GM12864 (cell line): ENCODE measurements at regions not wholly inside any gene's neighbourhood (a gene's known extent, or its start where the extent isn't known, plus 50 kb on each side); places are given as distances from the start of the nearest gene placed in this dataset.

Experiments
- DNase-seq: peaks from one replicate; pipeline ENCODE4 v3.0.0-alpha.2; 2011; ENCODE audit warnings: low read depth
- H3K4me3 ChIP-seq: 2 replicates; pipeline ENCODE4 v1.5.1; 2011; ENCODE audit warnings: mild to moderate bottlenecking, low read depth, low read length, control low read depth
- CTCF ChIP-seq: IDR thresholded peaks from 2 replicates; pipeline ENCODE4 v1.5.1; 2011; ENCODE audit warnings: low read depth, mild to moderate bottlenecking, moderate library complexity, low read length, control low read depth, inconsistent platforms; ENCODE audit errors: missing control alignments

GRCh38 chr13:107867701-107868661, 347.4 kb downstream of the LIG4 start:
- no peak overlapping the region for H3K4me3 ChIP-seq
- TF ChIP-seq CTCF: no peak
- DNase-seq: no peak

GRCh38 chr13:107866941-107867623, 348.3 kb downstream of the LIG4 start:
- TF ChIP-seq CTCF: no peak
- DNase-seq: no peak
- no peak overlapping the region for H3K4me3 ChIP-seq

- no peak for TF ChIP-seq CTCF
- H3K4me3 ChIP-seq: no peak overlapping the region
- no peak for DNase-seq
Measured at GRCh38 chr13:107866032-107866940, 349.1 kb downstream of the LIG4 start.

GRCh38 chr13:107865643-107866031, 349.7 kb downstream of the LIG4 start:
- TF ChIP-seq CTCF: no peak
- H3K4me3 ChIP-seq: no peak overlapping the region
- DNase-seq: no peak

GRCh38 chr13:107865318-107865575, 350.1 kb downstream of the LIG4 start:
- no peak for TF ChIP-seq CTCF
- no peak for DNase-seq

GRCh38 chr13:107864543-107865317, 350.6 kb downstream of the LIG4 start:
- DNase-seq: no peak

More at GRCh38 chr13:107865318-107865575, 350.1 kb downstream of the LIG4 start:
- no peak overlapping the region for H3K4me3 ChIP-seq

More at GRCh38 chr13:107864543-107865317, 350.6 kb downstream of the LIG4 start:
- no peak for TF ChIP-seq CTCF
- H3K4me3 ChIP-seq: no peak overlapping the region
